DOHH2 (cell line): ENCODE measurements at regions not wholly inside any gene's neighbourhood (a gene's known extent, or its start where the extent isn't known, plus 50 kb on each side); places are given as distances from the start of the nearest gene placed in this dataset.

Source experiments
- H3F3A ChIP-seq: fragments of 200-600 bp; sonication (generic), shearing (Covaris generic); 2 replicates; pipeline ENCODE4 v1.6.0; 2016; ENCODE audit warnings: antibody characterized with exemption, mild to moderate bottlenecking; ENCODE audit not compliant: control insufficient read depth, insufficient read depth
- H3K27ac ChIP-seq: fragments of 200-600 bp; sonication (generic); 2 replicates; pipeline ENCODE4 v1.5.1; 2014; ENCODE audit warnings: low read depth, mild to moderate bottlenecking, low read length, moderate library complexity
- H3K27me3 ChIP-seq: fragments of 200-600 bp; sonication (generic); 2 replicates; pipeline ENCODE4 v1.6.1; 2014; ENCODE audit warnings: mild to moderate bottlenecking, low read length, mixed read lengths; ENCODE audit not compliant: control insufficient read depth
- H3K36me3 ChIP-seq: fragments of 200-600 bp; sonication (generic); 2 replicates; pipeline ENCODE4 v1.6.1; 2014; ENCODE audit warnings: mild to moderate bottlenecking, low read length, moderate library complexity, mixed read lengths; ENCODE audit not compliant: control insufficient read depth
- H3K4me1 ChIP-seq: fragments of 200-600 bp; sonication (generic); 2 replicates; pipeline ENCODE4 v1.6.1; 2014; ENCODE audit warnings: mild to moderate bottlenecking, low read length, mixed read lengths; ENCODE audit not compliant: control insufficient read depth
- H3K4me2 ChIP-seq: fragments of 200-600 bp; sonication (generic); 2 replicates; pipeline ENCODE4 v1.6.0; 2014; ENCODE audit warnings: mild to moderate bottlenecking, low read length, moderate library complexity
- H3K4me3 ChIP-seq: fragments of 200-600 bp; sonication (generic); 2 replicates; pipeline ENCODE4 v1.5.1; 2014; ENCODE audit warnings: mild to moderate bottlenecking, low read length, mixed read lengths
- H3K79me2 ChIP-seq: fragments of 200-600 bp; sonication (generic); 2 replicates; pipeline ENCODE4 v1.6.1; 2014; ENCODE audit warnings: mild to moderate bottlenecking, low read length, mixed read lengths; ENCODE audit not compliant: control insufficient read depth
- H3K9me2 ChIP-seq: fragments of 200-600 bp; sonication (generic); replicated peaks from 2 replicates; pipeline ENCODE4 v1.6.1; 2014; ENCODE audit warnings: mild to moderate bottlenecking, low read length, mixed read lengths; ENCODE audit not compliant: control insufficient read depth
- H3K9me3 ChIP-seq: fragments of 200-600 bp; sonication (generic); 2 replicates; pipeline ENCODE4 v1.6.1; 2014; ENCODE audit warnings: antibody characterized with exemption, low read length, mixed read lengths; ENCODE audit not compliant: control insufficient read depth, insufficient read depth
- H4K20me1 ChIP-seq: fragments of 200-600 bp; sonication (generic); 2 replicates; pipeline ENCODE4 v1.6.0; 2014; ENCODE audit warnings: low read depth, mild to moderate bottlenecking, antibody characterized with exemption, low read length, moderate library complexity; ENCODE audit not compliant: control insufficient read depth, insufficient read depth
- EZH2phosphoT487 ChIP-seq: fragments of 200-600 bp; sonication (generic); IDR thresholded peaks from 2 replicates; pipeline ENCODE4 v1.6.1; 2017; ENCODE audit warnings: borderline replicate concordance, mild to moderate bottlenecking, antibody characterized with exemption, low read length, moderate library complexity, mixed read lengths
- TF ChIP-seq, protein P1 (sequence below): fragments of 200-600 bp; sonication (generic); IDR thresholded peaks from one replicate; pipeline ENCODE4 v1.5.1; 2014; ENCODE audit warnings: antibody characterized with exemption, mild to moderate bottlenecking, low read depth, low read length; ENCODE audit not compliant: poor library complexity, severe bottlenecking

DNA sequence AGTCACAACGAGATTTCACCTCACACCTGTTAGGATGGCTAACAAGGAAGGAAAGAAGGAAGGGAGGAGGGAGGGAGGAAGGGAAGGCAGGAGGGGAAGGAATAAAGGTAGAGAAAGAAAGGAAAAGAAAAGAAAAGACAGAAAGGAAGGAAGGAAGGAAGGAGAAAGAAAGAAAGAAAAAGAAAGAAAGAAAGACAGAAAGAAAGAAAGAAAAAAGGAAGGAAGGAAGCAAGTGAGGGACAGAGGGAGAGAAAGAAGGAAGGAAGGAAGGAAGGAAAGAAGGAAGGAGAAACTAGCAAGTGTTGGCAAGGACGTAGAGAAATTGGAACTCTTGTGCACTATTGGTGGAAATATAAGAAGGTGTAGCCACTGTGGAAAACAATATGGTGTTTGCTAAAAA is 52.2 kb downstream of the CCDC185 start:
- no peak overlapping the region for H3K4me2 ChIP-seq
- no peaks in the 10 kb centered on the region for H3K27me3 ChIP-seq
- TF ChIP-seq EZH2phosphoT487 = no peak
- H3K9me2 ChIP-seq = no peaks in the 10 kb centered on the region
- no peaks in the 10 kb centered on the region for H3K79me2 ChIP-seq
- H3K27ac ChIP-seq = no peak overlapping the region
- no peaks in the 10 kb centered on the region for H3K4me1 ChIP-seq
- no peaks in the 10 kb centered on the region for H4K20me1 ChIP-seq
- H3K36me3 ChIP-seq = no peaks in the 10 kb centered on the region
- no peak overlapping the region for H3K4me3 ChIP-seq
- H3F3A ChIP-seq = no peaks in the 10 kb centered on the region
- H3K9me3 ChIP-seq = peaks cover 10% of the 10 kb centered on the region; the same call in 1 of the 2 replicates

- Histone ChIP-seq H3K27ac (no peak overlapping the region), H3K4me2 (no peak overlapping the region), H3K4me1 (no peaks in the 10 kb centered on the region), H3F3A (no peaks in the 10 kb centered on the region), H3K27me3 (no peaks in the 10 kb centered on the region), H3K9me3 (no peaks in the 10 kb centered on the region), H3K79me2 (no peaks in the 10 kb centered on the region), H4K20me1 (no peaks in the 10 kb centered on the region), H3K36me3 (no peaks in the 10 kb centered on the region), H3K9me2 (no peaks in the 10 kb centered on the region), H3K4me3 (no peak overlapping the region)
- TF ChIP-seq, protein P1, sequence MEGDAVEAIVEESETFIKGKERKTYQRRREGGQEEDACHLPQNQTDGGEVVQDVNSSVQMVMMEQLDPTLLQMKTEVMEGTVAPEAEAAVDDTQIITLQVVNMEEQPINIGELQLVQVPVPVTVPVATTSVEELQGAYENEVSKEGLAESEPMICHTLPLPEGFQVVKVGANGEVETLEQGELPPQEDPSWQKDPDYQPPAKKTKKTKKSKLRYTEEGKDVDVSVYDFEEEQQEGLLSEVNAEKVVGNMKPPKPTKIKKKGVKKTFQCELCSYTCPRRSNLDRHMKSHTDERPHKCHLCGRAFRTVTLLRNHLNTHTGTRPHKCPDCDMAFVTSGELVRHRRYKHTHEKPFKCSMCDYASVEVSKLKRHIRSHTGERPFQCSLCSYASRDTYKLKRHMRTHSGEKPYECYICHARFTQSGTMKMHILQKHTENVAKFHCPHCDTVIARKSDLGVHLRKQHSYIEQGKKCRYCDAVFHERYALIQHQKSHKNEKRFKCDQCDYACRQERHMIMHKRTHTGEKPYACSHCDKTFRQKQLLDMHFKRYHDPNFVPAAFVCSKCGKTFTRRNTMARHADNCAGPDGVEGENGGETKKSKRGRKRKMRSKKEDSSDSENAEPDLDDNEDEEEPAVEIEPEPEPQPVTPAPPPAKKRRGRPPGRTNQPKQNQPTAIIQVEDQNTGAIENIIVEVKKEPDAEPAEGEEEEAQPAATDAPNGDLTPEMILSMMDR = no peak
- no peak for TF ChIP-seq EZH2phosphoT487
Measured at GRCh38 chr1:223453902-223454301, 60.7 kb downstream of the CCDC185 start.

DNA sequence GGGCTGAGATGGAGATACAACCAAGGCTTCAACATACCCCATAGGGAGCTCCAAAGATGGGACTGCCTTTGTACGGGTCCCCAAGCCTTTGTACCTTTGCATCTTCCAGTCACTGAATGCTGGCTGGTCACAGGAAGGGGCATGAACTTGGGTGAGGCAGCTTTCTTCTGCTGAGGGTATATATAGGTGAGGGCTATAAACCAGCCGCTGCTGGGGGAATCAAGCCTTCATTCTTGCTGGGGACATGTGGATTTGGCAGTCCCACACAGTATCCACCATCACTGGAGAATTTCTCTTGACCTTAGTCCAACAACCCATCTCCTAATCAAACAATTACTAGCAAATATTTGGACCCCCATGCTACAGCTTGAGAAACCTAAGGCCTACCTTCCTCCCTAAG is 61.7 kb downstream of the CCDC185 start:
- Histone ChIP-seq H4K20me1 (no peaks in the 10 kb centered on the region), H3K27ac (no peak overlapping the region), H3K4me3 (no peak overlapping the region), H3F3A (no peaks in the 10 kb centered on the region), H3K27me3 (no peaks in the 10 kb centered on the region), H3K9me2 (no peaks in the 10 kb centered on the region; the same call in 1 of the 2 replicates), H3K36me3 (no peaks in the 10 kb centered on the region), H3K79me2 (no peaks in the 10 kb centered on the region), H3K4me2 (no peak overlapping the region), H3K9me3 (no peaks in the 10 kb centered on the region), H3K4me1 (no peaks in the 10 kb centered on the region)
- TF ChIP-seq, protein P1 = no peak
- no peak for TF ChIP-seq EZH2phosphoT487

DNA sequence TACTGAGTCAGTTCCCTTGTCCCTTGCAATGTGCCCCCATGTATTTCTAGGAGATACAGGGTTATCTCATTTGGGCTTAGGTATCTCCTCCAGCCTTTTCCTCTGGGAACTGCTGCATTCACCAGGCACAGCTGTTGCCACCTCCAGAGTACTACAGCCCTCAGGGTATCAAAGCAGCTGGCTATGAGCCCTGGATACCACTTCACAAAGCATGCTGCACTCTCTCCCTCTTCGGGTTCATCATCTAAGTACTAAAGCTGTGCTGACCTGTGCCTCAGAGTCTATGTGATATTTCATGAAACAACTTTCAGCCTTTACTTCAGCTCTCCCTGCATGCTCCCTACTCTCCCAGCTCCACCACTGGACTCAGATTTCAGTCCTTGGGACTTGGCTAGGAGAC is 62.3 kb downstream of the CCDC185 start:
- H3K9me3 ChIP-seq = no peaks in the 10 kb centered on the region
- no peak for TF ChIP-seq EZH2phosphoT487
- TF ChIP-seq, protein P1 = no peak
- no peak overlapping the region for H3K4me2 ChIP-seq
- no peaks in the 10 kb centered on the region for H3K79me2 ChIP-seq
- no peaks in the 10 kb centered on the region for H3F3A ChIP-seq
- no peak overlapping the region for H3K4me3 ChIP-seq
- no peaks in the 10 kb centered on the region for H3K4me1 ChIP-seq
- no peaks in the 10 kb centered on the region for H3K36me3 ChIP-seq
- no peaks in the 10 kb centered on the region for H3K27me3 ChIP-seq
- no peak overlapping the region for H3K27ac ChIP-seq
- no peaks in the 10 kb centered on the region for H4K20me1 ChIP-seq
- no peaks in the 10 kb centered on the region; the same call in 1 of the 2 replicates for H3K9me2 ChIP-seq
